ENCODE measurements at regions not wholly inside any gene's neighbourhood (a gene's known extent, or its start where the extent isn't known, plus 50 kb on each side); places are given as distances from the start of the nearest gene placed in this dataset.

DNA sequence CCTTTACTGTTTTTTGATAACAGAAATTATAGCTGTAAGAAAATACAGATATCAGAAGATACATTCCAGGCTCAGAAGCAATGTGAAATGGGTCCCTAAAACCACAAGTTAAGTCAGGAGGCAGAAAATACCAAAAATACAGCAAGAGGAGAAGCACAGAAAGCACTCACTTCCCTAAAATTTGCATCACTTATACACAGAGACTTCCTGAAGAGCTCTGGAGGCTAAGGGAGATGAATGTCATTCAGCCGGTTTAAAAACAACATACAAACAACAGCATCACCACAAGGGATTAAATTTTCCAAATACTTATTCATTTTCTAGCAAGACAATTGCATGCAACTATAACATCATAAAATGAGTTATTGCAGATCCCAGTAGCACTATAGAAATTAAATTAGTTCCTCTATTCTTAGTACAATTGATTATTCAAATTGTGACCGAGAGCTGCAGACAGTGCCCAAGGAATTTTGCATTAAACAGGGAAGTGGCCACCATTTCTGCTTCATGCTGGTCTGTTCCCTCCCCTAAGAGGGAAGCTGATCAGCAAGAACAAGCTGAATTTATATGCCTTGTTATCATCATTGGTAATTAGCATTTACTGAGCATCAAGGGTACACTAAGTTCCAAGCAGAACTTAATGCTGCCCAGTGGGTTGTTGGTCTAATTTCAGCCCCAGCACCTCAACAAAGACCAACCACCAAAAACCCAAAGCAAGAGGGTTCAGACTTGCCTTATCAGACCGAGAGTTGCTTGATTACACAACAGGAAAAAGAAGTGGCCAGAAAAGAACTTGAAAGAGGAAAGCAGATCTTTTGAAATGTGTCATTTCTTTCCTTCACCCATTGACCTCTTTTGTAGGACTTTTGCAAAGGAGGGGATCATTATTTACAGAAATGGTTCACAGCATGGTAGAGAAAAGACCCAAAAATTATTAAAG, 140.7 kb downstream of the KCTD12 start:
- TF ChIP-seq, protein P1, sequence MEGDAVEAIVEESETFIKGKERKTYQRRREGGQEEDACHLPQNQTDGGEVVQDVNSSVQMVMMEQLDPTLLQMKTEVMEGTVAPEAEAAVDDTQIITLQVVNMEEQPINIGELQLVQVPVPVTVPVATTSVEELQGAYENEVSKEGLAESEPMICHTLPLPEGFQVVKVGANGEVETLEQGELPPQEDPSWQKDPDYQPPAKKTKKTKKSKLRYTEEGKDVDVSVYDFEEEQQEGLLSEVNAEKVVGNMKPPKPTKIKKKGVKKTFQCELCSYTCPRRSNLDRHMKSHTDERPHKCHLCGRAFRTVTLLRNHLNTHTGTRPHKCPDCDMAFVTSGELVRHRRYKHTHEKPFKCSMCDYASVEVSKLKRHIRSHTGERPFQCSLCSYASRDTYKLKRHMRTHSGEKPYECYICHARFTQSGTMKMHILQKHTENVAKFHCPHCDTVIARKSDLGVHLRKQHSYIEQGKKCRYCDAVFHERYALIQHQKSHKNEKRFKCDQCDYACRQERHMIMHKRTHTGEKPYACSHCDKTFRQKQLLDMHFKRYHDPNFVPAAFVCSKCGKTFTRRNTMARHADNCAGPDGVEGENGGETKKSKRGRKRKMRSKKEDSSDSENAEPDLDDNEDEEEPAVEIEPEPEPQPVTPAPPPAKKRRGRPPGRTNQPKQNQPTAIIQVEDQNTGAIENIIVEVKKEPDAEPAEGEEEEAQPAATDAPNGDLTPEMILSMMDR (IDR thresholded peaks at IDR 0.05; ENCODE audit: insufficient read depth, low read depth, low read length): no peak
- TF ChIP-seq EZH2 (IDR thresholded peaks at IDR 0.05; ENCODE audit: insufficient read depth, low read length): no peak
